ENCODE measurements at regions not wholly inside any gene's neighbourhood (a gene's known extent, or its start where the extent isn't known, plus 50 kb on each side); places are given as distances from the start of the nearest gene placed in this dataset.

- no peak overlapping the region for H2AFZ ChIP-seq (ENCODE audit: low read length)
- H3K56ac ChIP-seq (ENCODE audit: insufficient read length, low read depth, low read length) = no peak overlapping the region
- H4K91ac ChIP-seq (ENCODE audit: insufficient read length, low read depth, low read length) = no peak overlapping the region
- H2BK15ac ChIP-seq (ENCODE audit: low read depth, low read length) = no peak overlapping the region
- Mint-ChIP-seq H3K27me3 (ENCODE audit: low read depth) (no peaks in the 10 kb centered on the region), H3K36me3 (ENCODE audit: insufficient read depth in 1 of 3, low read depth in 3 of 3) (peaks cover 0 to 2% (median 0%) of the 10 kb centered on the region in 3 experiments; a peak in 1 of 7 replicates), H3K4me3 (no peak overlapping the region), H3K9me3 (peaks cover 0 to 2% of the 10 kb centered on the region in 2 experiments; a peak in 3 of 5 replicates), H3K27ac (peak overlapping the region in 1 of 3 experiments; percentile 88; a peak in 1 of 7 replicates), H3K4me1 (peaks cover 42 to 50% of the 10 kb centered on the region in 2 experiments)
- no peak overlapping the region for H2BK5ac ChIP-seq (ENCODE audit: insufficient read length, low read length)
- peak overlapping the region; percentile 15 for H3K4me2 ChIP-seq (ENCODE audit: insufficient read depth, insufficient read length, low read length)
- no peak overlapping the region for H2BK12ac ChIP-seq (ENCODE audit: insufficient read length, low read depth, low read length)
- no peaks in the 10 kb centered on the region for H3K9me3 ChIP-seq (ENCODE audit: control insufficient read depth, low read depth, low read length)
- no peaks in the 10 kb centered on the region for H3K23me2 ChIP-seq (ENCODE audit: insufficient read length, low read depth, low read length, poor library complexity, severe bottlenecking)
- no peak overlapping the region for H2BK120ac ChIP-seq (ENCODE audit: low read depth, low read length, poor library complexity, severe bottlenecking)
- H3K79me1 ChIP-seq (ENCODE audit: insufficient read depth, low read depth, low read length, poor library complexity, severe bottlenecking) = peaks cover 7% of the 10 kb centered on the region
- no peaks in the 10 kb centered on the region for H4K20me1 ChIP-seq (ENCODE audit: control insufficient read depth, insufficient read depth, insufficient read length)
- H3K18ac ChIP-seq (ENCODE audit: insufficient read length, low read depth, low read length) = no peak overlapping the region
- no peak overlapping the region for H3T11ph ChIP-seq (ENCODE audit: low read length)
- no peak overlapping the region for H4K8ac ChIP-seq (replicated peaks; ENCODE audit: insufficient read length, low read depth, low read length)
- no peak overlapping the region for H3K9ac ChIP-seq (ENCODE audit: extremely low read depth, insufficient read length, low read length)
- DNase-seq = no peak
- no peaks in the 10 kb centered on the region for H3K27me3 ChIP-seq (ENCODE audit: insufficient read depth, low read length)
- no peak overlapping the region for H3K14ac ChIP-seq (ENCODE audit: insufficient read depth, low read length)
- H3K4ac ChIP-seq (ENCODE audit: low read depth, low read length) = no peak overlapping the region
- H2AK5ac ChIP-seq (ENCODE audit: insufficient read length, low read length) = no peak overlapping the region
- no peak overlapping the region for H4K5ac ChIP-seq (ENCODE audit: insufficient read length, low read depth, low read length)
- peaks cover 14% of the 10 kb centered on the region for H3K4me1 ChIP-seq (ENCODE audit: insufficient read depth, low read length)
- H3K27ac ChIP-seq (ENCODE audit: insufficient read length, low read depth, low read length) = no peak overlapping the region
- no peak for TF ChIP-seq CTCF (conservative IDR thresholded peaks at IDR 0.05)
- no peak overlapping the region for H2BK20ac ChIP-seq (ENCODE audit: low read depth, low read length, poor library complexity, severe bottlenecking)
- H3K23ac ChIP-seq (ENCODE audit: insufficient read length, low read depth, low read length) = no peak overlapping the region
- H3K79me2 ChIP-seq (ENCODE audit: insufficient read depth, low read length) = peaks cover 1% of the 10 kb centered on the region; the same call in 1 of the 2 replicates
Observed at GRCh38 chr2:134203175-134203574, 50.7 kb upstream of the MGAT5 start.

Small RNA genes lying in the stretch of these regions (microRNA-seq; reads per million reads assigned to microRNA genes)
- 3.0 reads per million, percentile 26 among the genes with 10 or more reads in this experiment for gene MIR3679 (ENCODE audit: borderline microRNAs expressed)
